ENCODE measurements at regions not wholly inside any gene's neighbourhood (a gene's known extent, or its start where the extent isn't known, plus 50 kb on each side); places are given as distances from the start of the nearest gene placed in this dataset.

DNA sequence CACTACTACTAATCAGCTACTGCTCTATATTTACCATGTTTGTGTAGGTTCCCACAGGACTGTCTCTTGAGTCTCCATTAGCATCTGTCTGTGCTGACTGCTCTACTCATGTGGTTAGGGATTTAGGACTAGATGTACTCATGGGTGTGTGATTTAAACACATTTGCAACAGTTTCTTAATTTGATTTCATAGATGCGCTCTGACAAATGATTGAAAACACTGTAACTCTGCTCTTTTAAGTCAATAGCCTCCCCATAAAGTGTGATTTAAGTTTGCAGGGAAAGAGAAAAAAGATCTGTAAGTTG is 809.3 kb downstream of the NCAM2 start:
- ChIA-PET CTCF (no interaction called here), POLR2A (no interaction called here)
- no peak for DNase-seq (ENCODE audit: extremely low spot score)
- no peak for TF ChIP-seq FOXA1 (IDR thresholded peaks at IDR 0.05)
- TF ChIP-seq ZNF384 (IDR thresholded peaks at IDR 0.05) = no peak
- no peak for TF ChIP-seq SUZ12 (IDR thresholded peaks at IDR 0.05)
- no peak for TF ChIP-seq FOXM1 (IDR thresholded peaks at IDR 0.05; ENCODE audit: borderline replicate concordance)
- TF ChIP-seq FOXK2 (IDR thresholded peaks at IDR 0.05) = no peak
- no peak for TF ChIP-seq ARNT (IDR thresholded peaks at IDR 0.05)
- no peak for TF ChIP-seq HDGF (IDR thresholded peaks at IDR 0.05; ENCODE audit: borderline replicate concordance)

GRCh38 chr21:21813289-21813688 is 815.1 kb downstream of the NCAM2 start:
- CTCF ChIA-PET = no interaction called here
- no peak for DNase-seq (ENCODE audit: extremely low spot score)
- POLR2A ChIA-PET = no interaction called here
- TF ChIP-seq SUZ12 (IDR thresholded peaks at IDR 0.05) (no peak), HDGF (IDR thresholded peaks at IDR 0.05; ENCODE audit: borderline replicate concordance) (no peak), ARNT (IDR thresholded peaks at IDR 0.05) (no peak), ELF4 (IDR thresholded peaks at IDR 0.05) (no peak), FOXK2 (IDR thresholded peaks at IDR 0.05) (no peak), ZNF384 (IDR thresholded peaks at IDR 0.05) (no peak), CTBP1 (IDR thresholded peaks at IDR 0.05; ENCODE audit: borderline replicate concordance) (no peak), FOXA1 (IDR thresholded peaks at IDR 0.05) (no peak), FOXM1 (IDR thresholded peaks at IDR 0.05; ENCODE audit: borderline replicate concordance) (no peak), BHLHE40 (IDR thresholded peaks at IDR 0.05; ENCODE audit: borderline replicate concordance) (no peak), LEF1 (IDR thresholded peaks at IDR 0.05; ENCODE audit: borderline replicate concordance) (no peak), L3MBTL2 (conservative IDR thresholded peaks at IDR 0.05) (no peak), SP1 (IDR thresholded peaks at IDR 0.05) (no peak), PKNOX1 (IDR thresholded peaks at IDR 0.05) (no peak), TARDBP (IDR thresholded peaks at IDR 0.05) (no peak), NFRKB (IDR thresholded peaks at IDR 0.05) (no peak)

GRCh38 chr21:21813934-21814333 is 815.7 kb downstream of the NCAM2 start:
- no peak for DNase-seq (ENCODE audit: extremely low spot score)
- ChIA-PET CTCF (no interaction called here), POLR2A (no interaction called here)
- no peak for TF ChIP-seq L3MBTL2 (conservative IDR thresholded peaks at IDR 0.05)
- TF ChIP-seq ARNT (IDR thresholded peaks at IDR 0.05) = no peak
- TF ChIP-seq SP1 (IDR thresholded peaks at IDR 0.05) = no peak
- no peak for TF ChIP-seq SUZ12 (IDR thresholded peaks at IDR 0.05)
- TF ChIP-seq ZNF384 (IDR thresholded peaks at IDR 0.05) = no peak
- no peak for TF ChIP-seq BHLHE40 (IDR thresholded peaks at IDR 0.05; ENCODE audit: borderline replicate concordance)
- TF ChIP-seq HDGF (IDR thresholded peaks at IDR 0.05; ENCODE audit: borderline replicate concordance) = no peak

GRCh38 chr21:21816778-21817177 is 818.6 kb downstream of the NCAM2 start:
- POLR2A ChIA-PET = no interaction called here
- CTCF ChIA-PET = no interaction called here
- TF ChIP-seq L3MBTL2 (conservative IDR thresholded peaks at IDR 0.05) (no peak), LEF1 (IDR thresholded peaks at IDR 0.05; ENCODE audit: borderline replicate concordance) (no peak), TARDBP (IDR thresholded peaks at IDR 0.05) (no peak), ZNF384 (IDR thresholded peaks at IDR 0.05) (no peak), SUZ12 (IDR thresholded peaks at IDR 0.05) (no peak), ELF4 (IDR thresholded peaks at IDR 0.05) (no peak), PKNOX1 (IDR thresholded peaks at IDR 0.05) (no peak)
- DNase-seq (ENCODE audit: extremely low spot score) = no peak

DNA sequence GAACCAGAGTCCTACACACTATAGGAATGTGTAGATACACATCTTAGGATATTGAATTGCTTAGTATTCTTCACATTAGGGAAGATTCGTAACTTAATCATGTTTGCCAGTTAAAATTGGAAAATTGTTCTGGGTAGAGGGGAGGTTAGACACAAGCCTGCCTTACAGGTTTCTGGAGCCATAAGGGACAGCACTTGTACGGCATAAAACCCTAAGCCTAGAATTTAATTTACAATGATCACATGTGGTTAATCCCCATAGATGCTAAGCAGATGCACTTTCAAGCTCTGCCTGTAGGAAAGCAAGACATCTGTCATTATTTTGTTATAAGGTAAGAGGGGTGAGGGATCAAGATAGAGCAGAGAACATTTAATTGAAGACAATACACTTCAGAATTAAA is 820.7 kb downstream of the NCAM2 start:
- DNase-seq (ENCODE audit: extremely low spot score) = no peak
- POLR2A ChIA-PET = no interaction called here
- CTCF ChIA-PET = no interaction called here
- TF ChIP-seq BHLHE40 (IDR thresholded peaks at IDR 0.05; ENCODE audit: borderline replicate concordance) (no peak), CTBP1 (IDR thresholded peaks at IDR 0.05; ENCODE audit: borderline replicate concordance) (no peak), SP1 (IDR thresholded peaks at IDR 0.05) (no peak), SUZ12 (IDR thresholded peaks at IDR 0.05) (no peak), HDGF (IDR thresholded peaks at IDR 0.05; ENCODE audit: borderline replicate concordance) (no peak), FOXA1 (IDR thresholded peaks at IDR 0.05) (no peak), PKNOX1 (IDR thresholded peaks at IDR 0.05) (no peak), LEF1 (IDR thresholded peaks at IDR 0.05; ENCODE audit: borderline replicate concordance) (no peak), NFRKB (IDR thresholded peaks at IDR 0.05) (no peak), FOXM1 (IDR thresholded peaks at IDR 0.05; ENCODE audit: borderline replicate concordance) (no peak), TARDBP (IDR thresholded peaks at IDR 0.05) (no peak), ARNT (IDR thresholded peaks at IDR 0.05) (no peak), FOXK2 (IDR thresholded peaks at IDR 0.05) (no peak)

DNA sequence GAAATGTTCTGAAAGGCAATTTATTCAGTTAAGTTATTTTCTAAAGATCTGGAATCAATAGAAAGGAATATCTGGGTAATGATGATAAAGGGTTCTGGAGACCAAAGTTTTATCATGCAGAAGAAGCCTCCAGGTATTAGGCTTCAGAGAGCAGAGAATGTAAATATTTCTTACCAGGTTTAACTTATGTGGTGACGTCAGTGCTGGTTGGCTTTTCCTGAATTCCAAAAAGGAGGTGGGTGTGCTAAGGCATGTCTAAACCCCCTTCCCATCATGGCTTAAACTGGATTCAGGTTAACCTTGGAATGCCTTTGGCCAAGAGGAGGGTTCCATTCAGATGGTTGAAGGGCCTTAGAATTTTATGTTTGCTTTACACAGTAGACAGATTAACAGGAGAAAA is 829.9 kb downstream of the NCAM2 start:
- TF ChIP-seq BHLHE40 (IDR thresholded peaks at IDR 0.05; ENCODE audit: borderline replicate concordance) = no peak
- TF ChIP-seq ZNF384 (IDR thresholded peaks at IDR 0.05) = no peak
- no peak for TF ChIP-seq PKNOX1 (IDR thresholded peaks at IDR 0.05)
- no peak for TF ChIP-seq FOXA1 (IDR thresholded peaks at IDR 0.05)
- TF ChIP-seq FOXK2 (IDR thresholded peaks at IDR 0.05) = no peak
- no peak for TF ChIP-seq SP1 (IDR thresholded peaks at IDR 0.05)
- TF ChIP-seq HDGF (IDR thresholded peaks at IDR 0.05; ENCODE audit: borderline replicate concordance) = no peak
- TF ChIP-seq SUZ12 (IDR thresholded peaks at IDR 0.05) = no peak
- TF ChIP-seq CTBP1 (IDR thresholded peaks at IDR 0.05; ENCODE audit: borderline replicate concordance) = no peak
- no peak for TF ChIP-seq NFRKB (IDR thresholded peaks at IDR 0.05)
- no peak for TF ChIP-seq ARNT (IDR thresholded peaks at IDR 0.05)
- TF ChIP-seq TARDBP (IDR thresholded peaks at IDR 0.05) = no peak
- no peak for TF ChIP-seq L3MBTL2 (conservative IDR thresholded peaks at IDR 0.05)
- TF ChIP-seq FOXM1 (IDR thresholded peaks at IDR 0.05; ENCODE audit: borderline replicate concordance) = no peak
- TF ChIP-seq ELF4 (IDR thresholded peaks at IDR 0.05) = no peak
- TF ChIP-seq LEF1 (IDR thresholded peaks at IDR 0.05; ENCODE audit: borderline replicate concordance) = no peak
- CTCF ChIA-PET = no interaction called here
- DNase-seq (ENCODE audit: extremely low spot score) = no peak
- POLR2A ChIA-PET = no interaction called here
